ENCODE measurements at regions not wholly inside any gene's neighbourhood (a gene's known extent, or its start where the extent isn't known, plus 50 kb on each side); places are given as distances from the start of the nearest gene placed in this dataset.
"Not testable (repeated sequence)": the region's sequence is repeated elsewhere in the genome, so short reads cannot be mapped to it uniquely, and the experiment has no call there.

GRCh38 chr4:96407225-96407624 is 567.3 kb downstream of the PDHA2 start:
- Histone ChIP-seq H3K9me3 (ENCODE audit: insufficient read depth, low read depth, low read length) (no peaks in the 10 kb centered on the region), H3K4me3 (ENCODE audit: insufficient read depth, low read depth, low read length) (no peak overlapping the region), H3K27ac (ENCODE audit: low read depth, low read length) (no peak overlapping the region), H2AFZ (ENCODE audit: low read depth, low read length) (peak overlapping the region; percentile 45), H3K36me3 (ENCODE audit: insufficient read depth, low read length) (no peaks in the 10 kb centered on the region), H3K27me3 (ENCODE audit: insufficient read depth, low read length) (no peaks in the 10 kb centered on the region), H3K4me2 (ENCODE audit: low read length) (peak overlapping the region; percentile 64), H3K9ac (ENCODE audit: low read length) (no peak overlapping the region), H3K79me2 (ENCODE audit: insufficient read depth, low read length) (no peaks in the 10 kb centered on the region), H3K4me1 (ENCODE audit: insufficient read depth, low read length) (no peaks in the 10 kb centered on the region), H4K20me1 (ENCODE audit: insufficient read depth, low read length) (no peaks in the 10 kb centered on the region)
- Mint-ChIP-seq H3K4me3 (ENCODE audit: unreplicated experiment) (no peak overlapping the region), H3K27ac (ENCODE audit: unreplicated experiment) (no peak overlapping the region), H3K27me3 (ENCODE audit: low read depth, unreplicated experiment) (no peaks in the 10 kb centered on the region), H3K36me3 (ENCODE audit: low read depth, unreplicated experiment) (no peaks in the 10 kb centered on the region), H3K9me3 (ENCODE audit: unreplicated experiment) (no peaks in the 10 kb centered on the region), H3K4me1 (ENCODE audit: low read depth, unreplicated experiment) (no peaks in the 10 kb centered on the region)
- TF ChIP-seq CTCF (IDR thresholded peaks at IDR 0.05; ENCODE audit: insufficient read depth, low read depth, low read length), result no peak
- TF ChIP-seq EZH2 (IDR thresholded peaks at IDR 0.05; ENCODE audit: insufficient read depth, low read length), result no peak
- DNase-seq (ENCODE audit: low read depth) (no peak), FAIRE-seq (no peak)

- H3K9ac ChIP-seq (ENCODE audit: low read length), result peak overlapping the region; percentile 36
- TF ChIP-seq CTCF (IDR thresholded peaks at IDR 0.05; ENCODE audit: insufficient read depth, low read depth, low read length) (no peak), EZH2 (IDR thresholded peaks at IDR 0.05; ENCODE audit: insufficient read depth, low read length) (no peak)
- Mint-ChIP-seq H3K27me3 (ENCODE audit: low read depth, unreplicated experiment) (no peaks in the 10 kb centered on the region), H3K36me3 (ENCODE audit: low read depth, unreplicated experiment) (no peaks in the 10 kb centered on the region), H3K27ac (ENCODE audit: unreplicated experiment) (no peak overlapping the region), H3K4me1 (ENCODE audit: low read depth, unreplicated experiment) (no peaks in the 10 kb centered on the region), H3K9me3 (ENCODE audit: unreplicated experiment) (no peaks in the 10 kb centered on the region), H3K4me3 (ENCODE audit: unreplicated experiment) (no peak overlapping the region)
- DNase-seq (ENCODE audit: low read depth) (no peak), FAIRE-seq (no peak)
- no peaks in the 10 kb centered on the region for H3K27me3 ChIP-seq (ENCODE audit: insufficient read depth, low read length)
- H2AFZ ChIP-seq (ENCODE audit: low read depth, low read length), result peak overlapping the region; percentile 62
- no peaks in the 10 kb centered on the region for H4K20me1 ChIP-seq (ENCODE audit: insufficient read depth, low read length)
- no peaks in the 10 kb centered on the region for H3K36me3 ChIP-seq (ENCODE audit: insufficient read depth, low read length)
- no peaks in the 10 kb centered on the region for H3K9me3 ChIP-seq (ENCODE audit: insufficient read depth, low read depth, low read length)
- no peaks in the 10 kb centered on the region for H3K79me2 ChIP-seq (ENCODE audit: insufficient read depth, low read length)
- H3K4me3 ChIP-seq (ENCODE audit: insufficient read depth, low read depth, low read length), result no peak overlapping the region
- H3K4me1 ChIP-seq (ENCODE audit: insufficient read depth, low read length), result no peaks in the 10 kb centered on the region
- peak overlapping the region; percentile 64 for H3K4me2 ChIP-seq (ENCODE audit: low read length)
- no peak overlapping the region for H3K27ac ChIP-seq (ENCODE audit: low read depth, low read length)
Observed at GRCh38 chr4:96407738-96408463, 568.0 kb downstream of the PDHA2 start.

GRCh38 chr4:96414853-96415252 is 575.0 kb downstream of the PDHA2 start:
- not testable (repeated sequence) for H3K4me1 Mint-ChIP-seq (ENCODE audit: low read depth, unreplicated experiment); FAIRE-seq; H3K9me3 Mint-ChIP-seq (ENCODE audit: unreplicated experiment); H4K20me1 ChIP-seq (ENCODE audit: insufficient read depth, low read length); H3K27me3 ChIP-seq (ENCODE audit: insufficient read depth, low read length); H3K4me1 ChIP-seq (ENCODE audit: insufficient read depth, low read length); H3K9ac ChIP-seq (ENCODE audit: low read length); H3K27me3 Mint-ChIP-seq (ENCODE audit: low read depth, unreplicated experiment); DNase-seq (ENCODE audit: low read depth); H3K4me3 Mint-ChIP-seq (ENCODE audit: unreplicated experiment); H3K79me2 ChIP-seq (ENCODE audit: insufficient read depth, low read length); H3K36me3 ChIP-seq (ENCODE audit: insufficient read depth, low read length); H3K4me2 ChIP-seq (ENCODE audit: low read length); H3K9me3 ChIP-seq (ENCODE audit: insufficient read depth, low read depth, low read length); H3K27ac Mint-ChIP-seq (ENCODE audit: unreplicated experiment); H2AFZ ChIP-seq (ENCODE audit: low read depth, low read length); H3K27ac ChIP-seq (ENCODE audit: low read depth, low read length); H3K36me3 Mint-ChIP-seq (ENCODE audit: low read depth, unreplicated experiment); H3K4me3 ChIP-seq (ENCODE audit: insufficient read depth, low read depth, low read length)
